Ammon's horn (tissue), 1 donor: ENCODE measurements at regions not wholly inside any gene's neighbourhood (a gene's known extent, or its start where the extent isn't known, plus 50 kb on each side); places are given as distances from the start of the nearest gene placed in this dataset.
"Not testable (repeated sequence)": the region's sequence is repeated elsewhere in the genome, so short reads cannot be mapped to it uniquely, and the experiment has no call there.

Experiments used
- DNase-seq: peaks from one replicate; pipeline ENCODE4 v3.0.0-alpha.2; 2016; ENCODE audit warnings: low spot score

DNA sequence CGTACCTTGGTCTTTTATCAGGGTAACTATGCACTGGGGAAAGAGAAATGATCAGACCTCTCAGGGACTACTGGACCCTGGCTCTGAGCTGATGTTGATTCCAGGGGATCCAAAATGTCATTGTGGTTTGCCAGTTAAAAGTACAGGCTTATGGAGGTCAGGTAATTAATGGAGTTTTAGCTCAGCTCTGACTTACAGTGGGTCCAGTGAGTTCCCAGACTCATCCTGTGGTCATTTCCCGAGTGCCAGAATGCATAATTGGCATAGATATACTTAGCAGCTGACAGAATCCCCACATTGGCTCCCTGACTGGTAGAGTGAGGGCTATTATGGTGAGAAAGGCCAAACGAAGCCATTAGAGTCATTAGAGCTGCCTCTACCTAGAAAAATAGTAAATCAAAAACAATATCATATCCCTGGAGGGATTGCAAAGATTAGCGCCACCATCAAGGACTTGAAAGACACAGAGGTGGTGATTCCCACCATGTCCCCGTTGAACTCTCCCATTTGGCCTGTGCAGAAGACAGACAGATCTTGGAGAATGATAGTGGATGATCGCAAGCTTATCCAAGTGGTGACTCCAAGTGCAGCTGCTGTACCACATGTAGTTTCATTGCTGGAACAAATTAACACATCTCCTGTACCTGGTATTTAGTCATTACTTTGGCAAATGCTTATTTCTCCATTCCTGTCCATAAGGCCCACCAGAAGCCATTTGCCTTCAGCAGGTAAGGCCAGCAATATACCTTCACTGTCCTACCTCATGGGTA is 152.4 kb downstream of the THBS2 start:
- DNase-seq, result no peak

DNA sequence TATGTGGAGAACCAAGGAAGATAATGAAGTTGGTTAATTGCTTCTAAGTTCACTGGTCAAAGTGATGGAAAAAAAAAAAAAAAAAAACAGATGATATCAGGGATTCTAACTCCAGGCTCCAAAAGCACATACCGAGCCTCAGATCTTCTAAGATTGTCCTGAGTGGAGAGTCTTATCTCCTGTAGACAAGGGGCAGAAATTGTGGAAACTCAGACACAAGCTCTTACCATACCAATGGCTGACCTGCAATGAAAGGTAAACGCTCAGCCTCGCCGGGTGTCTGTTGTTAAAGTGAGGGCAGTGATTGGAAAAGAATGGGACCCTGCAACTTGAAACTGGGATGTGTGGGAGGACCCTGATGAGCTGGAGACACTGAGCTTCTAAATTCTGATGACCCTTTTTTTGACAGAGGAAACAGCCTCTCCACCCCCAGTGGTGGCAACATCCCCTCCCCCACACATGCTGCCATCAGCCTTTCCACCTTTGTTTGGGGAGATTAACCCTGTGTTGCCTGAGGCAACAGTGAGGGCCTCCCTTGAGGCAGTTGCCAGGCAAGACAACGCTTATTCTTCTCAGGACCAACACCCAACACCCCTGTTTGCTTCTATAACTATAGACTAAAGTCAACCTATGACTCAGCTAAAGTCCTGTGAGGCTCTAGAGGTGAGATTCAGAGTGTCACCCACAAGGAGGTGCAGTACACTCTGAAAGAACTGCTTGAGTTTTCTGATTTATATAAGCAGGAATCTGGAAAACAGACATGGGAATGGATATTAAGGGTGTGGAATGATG is 154.0 kb downstream of the THBS2 start:
- DNase-seq, result no peak

DNA sequence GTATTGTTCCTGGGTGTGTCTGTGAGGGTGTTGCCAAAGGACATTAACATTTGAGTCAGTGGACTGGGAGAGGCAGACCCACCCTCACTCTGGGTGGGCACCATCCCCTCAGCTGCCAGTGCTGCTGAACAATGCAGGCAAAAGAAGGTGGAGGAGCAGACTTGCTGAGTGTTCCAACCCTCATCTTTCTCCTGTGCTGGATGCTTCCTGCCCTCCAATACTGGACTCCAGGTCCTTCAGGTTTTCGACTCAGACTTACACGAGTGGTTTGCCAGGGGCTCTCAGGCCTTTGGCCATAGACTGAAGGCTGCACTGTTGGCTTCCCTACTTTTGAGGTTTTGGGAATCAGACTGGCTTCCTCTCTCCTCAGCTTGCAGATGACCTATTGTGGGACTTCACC is 155.0 kb downstream of the THBS2 start:
- DNase-seq, result not testable (repeated sequence)

DNA sequence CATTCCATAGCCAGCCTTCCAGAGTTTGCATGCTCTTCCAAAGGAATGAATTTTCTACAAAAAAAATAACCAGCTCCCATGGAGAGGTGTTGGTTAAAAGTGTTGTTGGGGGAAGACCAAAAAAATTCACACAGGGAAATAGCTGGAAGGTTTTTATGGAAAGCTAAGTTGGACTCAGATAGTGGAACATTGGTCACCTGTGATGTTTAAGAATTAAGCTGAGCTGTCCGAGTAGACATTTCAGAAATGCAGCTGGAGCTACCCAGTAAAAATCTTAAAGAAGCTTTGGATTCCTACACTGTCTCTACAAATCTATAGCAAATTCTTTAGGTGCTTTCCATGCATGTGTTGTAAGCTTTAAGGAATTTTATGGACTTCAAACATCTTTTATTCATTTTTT is 155.5 kb downstream of the THBS2 start:
- DNase-seq, result no peak

DNA sequence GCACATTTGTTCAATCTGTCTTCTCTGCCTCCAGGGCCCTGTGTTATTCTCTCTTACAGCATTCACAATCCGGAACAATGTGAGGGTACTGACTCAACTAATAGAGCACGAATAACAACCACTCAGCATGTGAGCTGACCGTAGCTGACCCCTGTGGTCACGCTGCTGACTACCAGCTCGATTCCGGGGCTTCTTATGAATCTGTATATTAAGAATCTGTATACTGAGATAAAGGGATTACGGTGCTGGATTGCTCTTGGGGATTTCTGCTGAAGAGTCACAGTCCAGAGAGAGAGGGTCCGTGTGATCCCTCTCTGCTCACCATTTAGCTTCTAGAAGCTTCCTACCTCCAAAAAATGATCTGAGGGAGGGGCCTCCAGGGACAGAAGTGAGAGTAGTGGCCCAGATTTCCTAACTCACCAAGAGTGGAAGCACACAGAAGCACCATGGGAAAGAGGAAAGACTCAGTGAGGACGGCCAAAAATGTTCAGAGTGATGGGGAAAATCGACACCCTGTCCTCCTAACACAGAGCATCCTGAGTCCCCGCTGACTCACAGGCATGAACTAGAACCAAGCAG is 156.2 kb downstream of the THBS2 start:
- DNase-seq, result no peak

DNA sequence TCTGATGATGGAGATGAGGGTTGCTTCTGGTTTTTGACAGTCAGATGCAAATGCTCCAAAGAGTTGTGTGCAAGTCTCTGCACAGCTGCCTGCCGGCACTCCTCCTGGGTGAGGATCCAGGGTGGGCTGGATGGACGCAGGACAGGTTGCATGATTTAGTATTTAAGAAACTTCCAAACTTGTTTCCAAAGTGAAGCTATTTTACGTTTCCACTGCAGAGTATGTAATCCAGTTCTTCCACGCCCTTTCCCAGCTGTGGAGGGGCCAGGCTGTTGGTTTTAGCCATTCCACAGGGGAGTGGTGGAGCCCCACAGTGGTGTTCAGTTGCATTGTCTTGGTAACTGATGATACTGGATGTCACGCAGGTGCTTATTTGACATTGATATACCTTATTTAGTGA is 157.3 kb downstream of the THBS2 start:
- DNase-seq, result no peak

DNA sequence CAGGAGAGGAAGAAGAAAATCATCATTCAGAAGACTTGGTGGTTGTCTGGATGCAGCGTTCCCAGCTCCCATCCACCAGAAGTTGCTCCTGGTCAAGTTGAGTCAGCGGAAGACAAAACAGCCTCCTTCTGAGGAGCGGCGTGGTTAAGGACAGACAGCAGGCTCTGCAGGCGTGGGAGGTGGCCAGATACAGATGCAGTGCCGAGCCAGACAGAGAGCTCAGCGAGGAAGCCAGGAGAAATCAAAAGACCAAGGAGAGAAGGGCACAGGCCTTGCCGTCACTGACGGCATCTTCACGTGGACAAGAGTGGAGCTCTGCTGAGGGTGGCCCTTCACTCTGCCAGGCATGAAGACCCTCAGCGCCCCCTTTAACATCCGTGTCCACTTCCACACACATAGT is 158.5 kb downstream of the THBS2 start:
- DNase-seq, result no peak

DNA sequence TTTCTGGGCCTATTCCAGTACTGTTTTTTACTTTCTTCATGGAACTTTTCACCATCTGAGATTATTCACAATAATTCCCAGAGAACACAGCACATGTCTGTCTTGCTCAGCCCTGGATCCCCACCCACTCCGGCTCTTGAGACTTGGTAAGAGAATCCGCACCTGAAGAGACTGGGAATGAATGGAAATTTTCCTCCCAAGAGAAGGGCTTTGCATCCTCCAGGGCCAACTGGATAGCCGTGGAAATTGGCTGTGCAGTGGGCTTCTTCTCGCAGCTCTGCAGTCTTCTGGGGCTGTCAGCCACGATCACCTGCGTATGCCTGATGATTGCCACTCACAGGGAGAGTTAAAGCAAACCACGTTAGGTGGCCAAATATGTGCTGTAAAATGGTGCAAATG is 159.1 kb downstream of the THBS2 start:
- DNase-seq, result no peak

DNA sequence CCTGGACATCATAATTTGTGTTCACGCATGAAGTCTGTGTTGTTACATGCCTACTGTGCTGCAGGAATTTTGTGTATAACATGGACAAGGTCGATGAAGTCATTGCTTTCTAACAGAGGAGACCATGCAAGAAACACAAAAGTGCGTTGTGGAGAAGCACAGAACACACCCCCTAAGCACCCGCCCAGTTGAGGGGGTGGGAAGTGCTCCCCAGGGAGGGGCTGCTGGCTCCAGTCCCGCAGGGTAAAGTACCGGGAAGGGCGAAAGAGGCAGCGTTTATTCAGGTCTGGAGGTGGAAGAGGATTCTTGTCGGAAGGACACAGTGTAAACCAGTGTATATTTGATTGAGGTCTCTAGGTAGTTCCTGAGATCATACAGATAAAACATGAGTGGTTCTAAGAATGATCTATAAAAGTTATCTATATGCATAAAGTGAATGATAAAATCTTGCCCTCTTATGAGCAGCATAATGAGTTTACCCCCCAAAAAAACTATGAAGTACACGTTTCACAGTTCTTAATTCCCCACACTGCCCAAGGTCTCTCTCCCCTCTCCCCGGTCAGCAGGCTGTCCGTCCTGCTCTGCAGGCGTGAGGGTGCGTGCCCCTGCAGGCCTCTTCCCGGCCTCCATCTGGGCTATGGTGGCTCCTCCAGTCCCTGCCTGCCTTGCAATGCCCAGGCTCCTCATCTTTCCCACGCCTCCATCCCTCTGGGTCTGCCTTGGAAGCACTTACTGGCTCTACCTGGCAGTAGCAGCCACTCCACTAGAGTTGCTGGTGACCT is 159.7 kb downstream of the THBS2 start:
- no peak for DNase-seq

DNA sequence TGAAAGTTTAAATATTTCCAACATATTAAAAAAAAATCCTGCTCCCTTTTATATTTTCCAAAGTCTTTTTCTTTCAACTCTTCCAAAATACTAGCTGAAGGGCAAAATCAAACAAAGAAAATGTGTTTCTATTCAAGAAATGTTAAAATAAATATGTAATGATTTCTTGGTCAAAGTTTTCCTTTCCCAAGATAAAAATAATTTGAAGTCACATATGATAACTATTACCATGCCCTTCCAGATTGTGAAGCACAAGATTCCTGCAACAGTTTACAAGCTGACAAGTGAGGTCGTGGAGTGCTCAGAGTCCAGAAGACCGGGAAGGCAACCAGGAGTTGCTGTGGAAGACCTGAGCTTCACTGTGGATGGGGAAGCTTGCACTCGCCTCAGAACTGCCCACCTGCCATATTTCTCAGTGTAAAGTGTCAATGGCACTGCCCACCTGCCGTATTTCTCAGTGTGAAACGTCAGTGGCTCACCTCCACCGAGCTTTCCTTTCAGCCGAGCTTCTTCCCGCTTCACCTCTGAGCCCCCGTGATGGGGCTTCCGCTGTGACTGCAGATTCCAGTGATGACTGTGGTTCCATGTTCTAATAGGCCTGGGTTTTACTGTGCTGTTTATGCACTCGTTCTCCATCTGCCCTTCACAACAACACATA is 160.5 kb downstream of the THBS2 start:
- no peak for DNase-seq

DNA sequence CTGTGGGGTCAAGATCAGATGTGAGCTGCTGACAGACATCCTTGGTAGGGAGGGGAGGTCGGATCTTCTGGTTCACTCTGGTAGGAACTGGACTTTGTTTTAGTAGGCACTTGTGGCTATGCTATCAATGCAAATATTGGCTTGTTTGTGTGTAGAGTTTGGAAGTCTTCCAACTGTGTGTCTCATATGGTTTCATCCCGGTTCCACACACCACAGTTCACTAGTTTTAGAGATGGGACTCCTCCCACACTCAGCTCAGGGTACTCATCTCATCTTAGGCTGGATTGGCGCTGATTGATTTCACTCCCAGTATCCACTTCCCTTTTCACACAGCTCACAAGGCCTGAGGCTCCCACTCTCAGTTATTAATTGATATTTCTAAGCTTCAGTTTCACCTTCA is 161.3 kb downstream of the THBS2 start:
- no peak for DNase-seq

DNA sequence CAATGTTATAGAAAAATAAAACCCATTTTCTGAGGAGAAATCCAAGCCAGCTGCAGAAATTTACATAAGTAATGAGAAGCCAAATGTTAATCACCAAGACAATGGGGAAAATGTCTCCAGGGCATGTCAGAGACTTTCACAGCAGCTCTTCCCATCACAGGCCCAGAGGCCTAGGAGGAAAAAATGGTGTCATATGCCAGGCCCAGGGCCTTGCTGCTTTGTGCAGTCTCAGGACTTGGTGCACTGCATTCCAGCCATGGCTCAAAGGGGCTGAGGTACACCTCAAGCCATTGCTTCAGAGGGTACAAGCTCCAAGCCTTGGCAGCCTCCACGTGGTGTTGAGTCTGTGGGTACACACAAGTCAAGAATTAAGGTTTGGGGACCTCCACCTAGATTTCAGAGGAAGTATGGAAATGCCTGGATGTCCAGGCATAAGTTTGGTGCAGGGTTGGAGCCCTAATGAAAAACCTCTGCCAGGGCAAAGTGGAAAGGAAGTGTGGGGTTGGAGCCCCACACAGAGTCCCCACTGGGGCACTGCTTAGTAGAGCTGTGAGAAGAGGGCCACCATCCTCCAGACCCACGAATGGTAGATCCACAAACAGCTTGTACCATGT is 163.0 kb downstream of the THBS2 start:
- DNase-seq, result not testable (repeated sequence)

DNA sequence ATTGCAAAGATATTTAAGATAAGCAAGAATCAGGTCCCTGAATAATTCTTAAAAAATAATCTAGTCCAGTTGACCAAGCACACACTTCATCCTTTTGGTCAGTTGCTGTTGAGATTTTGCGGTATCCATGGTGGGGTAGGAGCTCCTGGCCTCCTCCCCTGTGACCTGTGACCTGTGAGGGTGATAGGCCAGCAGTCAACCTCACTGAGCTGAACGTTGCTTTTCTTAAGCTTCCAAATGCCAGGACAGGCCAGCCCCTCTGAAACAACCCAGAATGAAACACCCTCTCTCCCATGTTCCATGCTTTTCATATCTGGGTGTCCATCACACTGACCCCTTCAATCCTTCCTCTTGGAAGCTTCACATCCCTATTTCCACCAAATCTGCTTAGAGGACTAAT is 164.9 kb downstream of the THBS2 start:
- DNase-seq, result no peak

DNA sequence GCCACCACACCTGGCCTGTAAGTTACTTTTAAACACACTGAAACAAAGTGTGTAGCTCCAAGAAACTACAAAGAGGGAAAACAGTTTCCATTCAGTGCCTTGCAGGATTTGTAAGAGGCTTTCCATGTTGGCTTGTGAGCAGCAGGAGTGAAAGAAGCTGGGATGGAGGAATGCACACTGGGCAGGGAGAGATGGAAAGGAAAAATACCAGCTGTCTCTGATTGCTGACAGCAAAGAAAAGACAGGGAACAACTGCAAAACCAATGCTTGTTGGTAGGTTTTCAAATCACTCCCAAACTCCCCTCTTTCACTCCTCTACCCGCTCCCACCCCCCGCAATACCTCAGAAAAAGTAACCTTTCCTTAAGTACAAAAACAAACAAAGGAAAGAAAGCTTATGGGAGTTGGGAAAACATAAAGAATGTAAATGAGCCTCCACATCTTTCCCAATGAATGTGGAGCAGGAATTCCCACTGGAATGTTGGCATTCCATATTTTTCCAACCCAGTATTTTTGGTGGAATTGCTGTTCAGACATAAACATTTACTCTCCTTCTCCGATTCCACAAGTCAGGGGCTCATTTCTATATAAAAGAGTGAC is 166.1 kb downstream of the THBS2 start:
- DNase-seq, result no peak

DNA sequence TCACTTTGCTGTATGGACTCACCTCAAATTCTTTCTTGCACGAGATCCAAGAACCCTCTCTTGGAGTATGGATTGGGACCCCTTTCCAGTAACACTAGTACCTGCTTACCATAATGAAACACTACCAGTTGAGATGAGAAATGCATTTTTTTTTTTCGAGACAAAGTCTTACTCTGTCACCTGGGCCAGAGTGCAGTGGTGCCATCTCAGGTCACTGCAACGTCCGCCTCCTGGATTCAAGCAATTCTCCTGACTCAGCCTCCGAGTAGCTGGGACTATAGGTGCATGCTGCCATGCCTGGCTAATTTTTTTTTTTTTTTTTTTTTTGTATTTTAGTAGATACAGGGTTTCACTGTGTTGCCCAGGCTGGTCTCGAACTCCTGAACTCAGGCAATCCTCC is 167.0 kb downstream of the THBS2 start:
- DNase-seq, result not testable (repeated sequence)

DNA sequence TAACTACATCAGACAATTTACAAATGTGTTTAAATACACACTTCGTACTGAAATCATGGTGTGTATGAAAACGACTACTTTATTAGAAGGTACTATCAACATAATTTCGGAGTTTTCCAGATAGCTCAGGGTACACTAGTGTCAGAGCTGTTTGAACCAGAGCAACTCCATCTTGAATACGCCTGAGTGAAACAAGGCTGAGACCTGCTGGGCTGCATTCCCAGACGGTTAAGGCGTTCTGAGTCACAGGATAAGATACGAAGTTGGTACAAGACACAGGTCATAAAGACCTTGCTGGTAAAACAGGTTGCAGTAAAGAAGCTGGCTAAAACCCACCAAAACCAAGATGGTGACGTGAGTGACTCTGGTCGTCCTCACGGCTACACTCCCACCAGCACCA is 167.6 kb downstream of the THBS2 start:
- no peak for DNase-seq

DNA sequence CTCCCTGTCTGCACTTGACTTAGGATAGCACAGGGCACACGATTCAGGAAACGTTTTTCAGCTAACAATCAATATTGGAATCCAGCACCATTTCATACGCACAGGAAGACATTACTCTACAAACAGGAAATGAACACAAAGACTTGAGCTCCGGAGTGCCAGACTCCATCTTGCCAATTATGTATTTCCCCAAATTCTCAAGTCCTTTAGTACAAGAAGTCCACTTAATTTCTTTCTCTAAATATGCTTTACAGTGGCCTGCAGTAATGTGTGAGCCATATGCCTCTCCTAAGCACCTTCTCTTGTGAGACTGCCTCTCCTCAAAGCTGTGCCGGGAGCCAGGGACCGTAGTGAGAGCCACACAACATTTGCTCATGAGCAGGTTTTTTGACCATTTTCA is 168.2 kb downstream of the THBS2 start:
- no peak for DNase-seq

DNA sequence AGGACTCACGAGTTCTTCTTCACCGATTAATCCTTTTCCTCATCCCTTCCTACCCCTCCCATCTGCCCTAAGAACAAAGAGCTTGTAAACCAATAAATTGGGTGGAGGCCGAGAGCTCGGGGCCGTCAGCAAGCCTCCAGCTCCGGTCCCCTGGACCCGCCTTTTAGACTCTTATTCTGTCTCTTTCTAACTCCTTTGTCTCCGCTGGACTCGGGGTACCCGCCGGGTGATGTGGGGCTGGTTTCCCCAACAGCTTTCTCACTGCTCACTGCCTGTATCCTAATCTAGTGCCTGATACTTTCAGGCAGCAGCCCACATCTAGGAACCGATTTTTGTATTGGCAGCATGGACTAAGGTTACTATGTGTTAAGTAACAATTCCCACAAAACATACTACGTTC is 169.1 kb downstream of the THBS2 start:
- DNase-seq, result not testable (repeated sequence)

DNA sequence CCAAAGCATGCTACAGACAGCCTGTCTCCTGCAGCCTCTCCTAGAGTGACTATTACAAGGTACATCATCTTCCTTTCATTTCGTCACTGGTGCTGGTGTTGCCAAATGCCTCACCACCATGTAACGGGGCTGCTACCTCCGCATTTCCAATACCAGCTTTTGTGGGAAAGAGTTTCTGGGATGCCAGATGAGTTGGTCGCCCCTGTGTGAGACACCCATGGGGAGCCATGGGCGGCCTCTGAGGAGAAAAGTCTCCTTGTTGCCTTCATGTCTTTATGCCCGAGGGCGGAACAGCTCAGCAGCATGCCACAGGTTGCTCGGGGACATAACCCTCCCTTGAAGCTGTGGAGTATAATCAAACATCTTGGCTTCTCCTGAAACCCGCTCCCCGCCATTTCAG is 169.6 kb downstream of the THBS2 start:
- DNase-seq, result no peak

DNA sequence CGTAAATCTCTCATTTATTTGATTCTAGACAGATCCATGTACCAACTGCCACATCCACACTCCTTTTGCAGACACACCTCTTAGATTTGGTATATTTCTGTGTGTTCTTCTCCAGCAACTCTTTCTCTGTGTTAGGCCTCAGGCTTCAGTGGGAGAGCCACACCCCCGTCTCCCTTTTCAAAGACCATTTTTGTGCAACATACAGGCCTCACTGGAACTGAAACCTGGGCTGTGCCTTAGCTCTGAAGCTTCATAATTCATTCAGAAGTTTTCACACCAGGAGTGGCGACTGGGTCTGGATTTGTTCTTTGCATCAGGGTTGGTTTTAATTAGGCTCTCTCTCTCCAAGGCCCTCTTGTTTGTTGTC is 170.2 kb downstream of the THBS2 start:
- DNase-seq, result no peak
